Left kidney (tissue), 1 donor: ENCODE measurements at regions not wholly inside any gene's neighbourhood (a gene's known extent, or its start where the extent isn't known, plus 50 kb on each side); places are given as distances from the start of the nearest gene placed in this dataset.
"Not testable (repeated sequence)": the region's sequence is repeated elsewhere in the genome, so short reads cannot be mapped to it uniquely, and the experiment has no call there.

Experiments used
- DNase-seq: peaks from one replicate; pipeline ENCODE4 v3.0.0-alpha.2; 2013

DNA sequence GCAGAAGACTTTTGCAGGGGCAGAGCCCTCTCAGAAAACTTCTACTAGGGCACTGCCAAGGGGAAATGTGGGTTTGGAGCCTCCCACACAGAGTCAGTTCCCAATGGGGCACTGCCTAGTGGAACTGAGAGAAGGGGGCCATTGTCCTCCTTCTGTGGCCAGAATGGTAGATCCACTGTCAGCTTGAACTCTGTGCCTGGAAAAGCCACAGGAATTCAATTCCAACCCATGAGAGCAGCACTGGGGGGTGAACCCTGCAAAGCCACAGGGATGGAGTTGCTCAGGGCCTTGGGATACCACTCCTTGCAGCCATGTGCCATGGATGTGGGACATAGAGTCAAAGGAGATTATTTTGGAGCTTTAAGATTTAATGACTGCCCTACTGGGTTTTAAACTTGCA lies 262.2 kb upstream of the SEMA3C start:
- no peak for DNase-seq

DNA sequence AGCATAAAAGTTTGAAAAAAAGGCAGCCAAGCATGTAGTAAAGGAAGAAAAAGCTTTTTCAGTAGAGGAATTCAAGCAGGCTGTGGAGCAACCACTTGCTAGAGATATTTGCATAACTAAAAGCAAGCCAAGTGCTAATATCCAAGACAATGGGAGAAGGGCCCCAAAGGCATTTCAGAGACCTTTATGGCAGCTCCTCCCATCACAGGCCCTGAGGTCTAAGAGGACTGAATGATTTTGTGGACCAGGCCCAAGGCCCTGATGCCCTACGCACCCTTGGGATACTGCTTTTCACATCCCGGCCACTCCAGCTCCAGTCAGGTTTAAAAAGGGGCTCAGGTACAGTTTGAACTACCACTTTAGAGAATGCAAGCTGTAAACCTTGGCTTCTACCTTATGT lies 261.7 kb upstream of the SEMA3C start:
- no peak for DNase-seq

DNA sequence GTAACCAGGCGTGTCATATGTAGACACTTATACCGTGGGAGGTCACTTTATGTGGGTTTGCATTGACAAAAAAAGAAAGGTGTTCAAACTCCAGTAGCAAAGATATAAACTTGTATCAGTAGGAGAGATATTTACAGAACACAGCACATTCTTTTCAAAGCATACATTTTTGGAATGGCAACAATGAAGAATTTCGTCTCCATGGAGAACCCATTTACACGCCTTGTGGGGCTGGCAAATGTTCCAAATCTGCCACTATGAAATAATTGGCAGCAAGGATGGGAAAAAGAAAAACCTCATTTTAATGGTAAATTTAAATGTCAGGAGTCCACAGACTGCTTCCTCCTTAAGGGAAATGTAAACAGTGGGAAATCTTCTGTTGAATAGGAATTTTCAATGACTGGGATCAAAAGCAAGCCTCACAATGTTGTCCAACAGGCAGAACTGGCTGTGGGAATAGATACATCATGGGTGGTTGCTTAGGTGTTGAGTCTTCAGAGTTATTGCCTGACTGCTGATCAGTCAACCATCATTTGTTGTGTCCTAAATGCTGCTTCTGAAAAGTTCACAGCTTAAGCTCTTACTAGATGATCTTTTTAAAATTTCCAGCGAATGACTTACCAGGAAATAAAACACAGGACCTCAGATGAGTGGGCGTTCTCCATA lies 256.6 kb upstream of the SEMA3C start:
- no peak for DNase-seq

DNA sequence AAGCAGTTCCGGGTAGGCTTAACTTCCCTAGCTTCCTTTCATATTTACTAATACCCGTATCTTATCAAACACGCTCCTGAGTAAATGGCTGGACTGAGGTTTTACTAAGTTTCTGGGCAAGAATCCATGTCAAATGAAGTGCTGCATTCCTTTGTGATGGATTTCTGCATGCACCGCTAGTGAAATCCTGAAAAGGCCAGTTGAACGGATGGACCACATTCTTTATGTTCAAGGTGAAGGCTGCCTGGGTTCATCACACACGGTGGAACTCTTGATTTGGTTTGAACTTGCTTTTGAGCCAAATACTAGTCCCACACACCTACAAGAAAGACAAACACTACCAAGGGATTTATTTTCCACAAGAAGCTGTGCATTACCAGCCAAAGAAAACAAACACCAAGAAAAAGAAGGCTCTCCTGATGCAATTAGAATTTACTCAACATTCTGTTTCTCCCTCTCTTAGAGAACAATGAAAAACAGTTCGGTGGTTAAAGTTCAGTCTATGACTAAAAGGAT lies 255.0 kb upstream of the SEMA3C start:
- no peak for DNase-seq

DNA sequence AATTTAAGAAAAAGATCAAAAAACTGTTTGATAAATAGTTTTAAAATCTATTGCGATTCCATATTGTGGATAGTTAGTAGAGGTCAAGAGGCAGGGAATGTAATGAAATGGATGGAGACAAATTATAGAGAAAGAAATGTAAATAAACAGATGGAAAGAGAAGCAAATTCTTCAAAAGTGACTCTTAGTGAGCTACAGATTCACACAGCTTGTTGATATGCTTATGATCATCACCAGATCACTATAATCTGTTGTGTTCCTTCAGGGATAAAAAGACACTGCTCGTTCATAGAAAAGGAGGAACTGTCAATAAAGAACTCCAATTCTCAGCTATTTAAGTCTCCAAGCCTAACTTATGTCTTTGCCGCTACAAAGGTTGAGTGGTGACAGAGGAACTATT lies 251.4 kb upstream of the SEMA3C start:
- no peak for DNase-seq

DNA sequence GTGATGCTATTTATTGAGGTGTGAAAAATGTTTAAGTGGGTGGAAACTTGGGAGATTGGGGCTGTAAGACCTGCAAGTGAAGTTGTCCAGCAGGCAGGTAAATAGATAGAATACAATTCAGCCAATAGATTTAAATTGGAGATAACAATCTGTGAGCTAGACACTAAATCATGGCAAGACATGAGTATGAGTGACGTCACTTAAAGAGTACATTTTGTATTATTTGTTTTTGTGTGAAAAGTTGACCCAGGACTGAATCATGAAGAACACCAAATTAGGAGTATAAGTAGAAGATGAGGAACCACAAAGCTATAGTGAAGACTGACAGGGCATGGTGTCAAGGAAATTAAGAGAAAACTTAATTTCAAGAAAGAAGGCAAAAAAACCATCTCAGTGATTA lies 249.1 kb upstream of the SEMA3C start:
- no peak for DNase-seq

DNA sequence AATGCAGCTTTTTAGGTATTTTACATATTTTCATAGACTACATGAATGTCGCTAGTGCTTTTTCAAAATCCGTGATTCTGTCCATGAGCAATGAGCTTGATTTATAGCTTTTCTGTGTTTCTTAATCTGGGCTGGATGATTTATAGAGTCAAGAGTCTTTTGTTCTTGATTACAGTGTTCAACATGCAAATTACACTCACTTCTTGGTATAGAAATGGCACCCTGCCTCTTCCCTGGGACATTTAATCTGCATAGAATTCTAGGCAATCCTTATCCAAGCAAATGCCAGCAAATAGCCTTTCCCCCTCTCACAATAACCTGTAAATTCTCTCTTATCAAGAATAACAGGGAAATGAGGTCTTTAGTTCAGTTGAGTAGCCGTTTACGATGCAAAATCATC lies 246.2 kb upstream of the SEMA3C start:
- DNase-seq, result no peak

DNA sequence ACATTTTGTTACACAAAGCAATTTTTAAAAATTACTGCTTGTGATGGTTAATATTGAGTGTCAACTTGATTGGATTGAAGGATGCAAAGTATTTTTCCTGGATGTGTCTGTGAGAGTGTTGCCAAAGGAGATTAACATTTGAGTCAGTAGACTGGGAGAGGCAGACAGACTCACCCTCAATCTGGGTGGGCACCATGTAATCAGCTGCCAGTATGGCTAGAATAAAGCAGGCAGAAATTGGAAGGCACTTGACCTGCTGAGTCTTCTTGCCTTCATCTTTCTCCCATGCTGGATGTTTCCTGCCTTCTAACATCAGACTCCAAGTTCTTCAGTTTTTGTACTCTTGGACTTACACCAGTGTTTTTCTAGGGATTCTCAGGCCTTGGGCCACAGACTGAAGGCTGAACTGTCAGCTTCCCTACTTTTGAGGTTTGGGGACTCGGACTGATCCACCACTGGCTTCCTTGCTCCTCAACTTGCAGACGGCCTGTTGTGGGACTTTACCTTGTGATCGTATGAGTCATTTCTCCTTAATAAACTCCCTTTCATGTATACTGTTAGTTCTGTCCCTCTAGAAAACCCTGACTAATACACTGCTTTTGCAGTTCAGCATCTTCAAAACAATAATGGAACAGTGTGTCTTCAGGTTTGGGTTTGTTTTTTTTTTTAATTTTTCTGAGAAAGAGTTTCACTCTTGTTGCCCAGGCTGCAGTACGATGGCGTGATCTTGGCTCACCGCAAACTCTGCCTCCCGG lies 244.1 kb upstream of the SEMA3C start:
- no peak for DNase-seq

DNA sequence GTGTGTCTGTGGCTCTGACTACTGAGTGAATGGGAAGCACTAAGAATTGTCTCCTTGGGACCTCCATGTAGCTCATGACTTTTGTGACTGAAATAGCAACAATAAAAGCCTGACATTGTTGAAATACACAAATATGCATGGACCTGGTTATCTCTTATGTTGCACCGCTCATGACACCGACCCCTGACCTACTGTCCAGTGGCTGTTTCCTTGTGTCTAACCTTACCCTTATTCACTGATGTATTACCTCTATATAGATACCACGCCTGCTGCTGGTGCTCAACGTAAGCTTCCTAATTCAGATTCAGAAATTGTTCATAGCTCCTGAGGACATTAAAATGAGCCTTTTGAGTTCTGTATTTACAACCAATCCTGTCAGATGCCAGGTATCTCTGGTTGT lies 243.4 kb upstream of the SEMA3C start:
- DNase-seq, result no peak

DNA sequence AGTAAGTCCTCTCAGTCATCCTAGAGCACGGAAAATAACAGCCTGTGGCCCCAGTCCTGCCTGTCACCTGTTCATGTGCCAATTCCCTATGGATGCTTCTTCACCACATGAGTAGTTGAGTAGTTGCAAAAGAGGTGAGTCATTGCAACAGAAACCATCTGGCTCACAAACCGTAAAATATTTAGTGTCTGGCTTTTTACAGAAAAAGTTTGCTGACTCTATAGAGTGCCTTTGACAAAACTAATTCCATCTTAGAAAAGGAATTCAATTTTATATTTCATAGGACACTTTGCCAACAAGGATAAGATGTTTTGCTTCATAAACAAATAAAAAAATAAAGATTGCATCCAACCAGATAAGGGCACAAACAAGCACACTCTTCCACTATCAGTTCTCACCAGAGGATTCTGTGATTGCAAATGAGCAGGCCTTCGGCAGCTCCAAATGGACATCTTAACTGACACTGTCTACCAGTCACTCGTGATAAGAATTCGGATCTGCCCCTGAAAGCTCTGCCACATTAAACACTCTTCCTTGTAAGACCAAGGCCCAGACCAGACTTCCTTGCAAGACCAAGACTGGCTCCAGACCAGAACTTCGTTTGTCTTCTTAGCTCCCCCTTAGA lies 242.7 kb upstream of the SEMA3C start:
- DNase-seq, result no peak

DNA sequence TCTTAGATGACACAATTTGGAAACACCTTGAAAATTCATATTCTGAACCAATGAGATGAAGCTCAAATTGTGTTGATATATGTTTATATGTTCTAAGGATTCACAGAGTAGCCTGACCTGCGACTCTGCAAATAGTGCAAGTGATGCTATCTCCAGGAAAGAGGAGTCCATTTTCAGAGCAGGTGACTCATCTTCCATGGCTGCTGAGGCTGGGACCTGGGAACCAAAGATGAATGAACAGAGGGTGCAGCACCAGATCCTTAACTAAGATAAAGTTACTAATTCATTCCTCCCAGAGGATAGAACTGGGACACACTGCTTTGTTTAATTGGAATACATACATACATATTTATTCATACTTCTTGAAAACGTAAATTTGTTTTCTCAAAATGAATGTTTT lies 240.6 kb upstream of the SEMA3C start:
- DNase-seq, result no peak

DNA sequence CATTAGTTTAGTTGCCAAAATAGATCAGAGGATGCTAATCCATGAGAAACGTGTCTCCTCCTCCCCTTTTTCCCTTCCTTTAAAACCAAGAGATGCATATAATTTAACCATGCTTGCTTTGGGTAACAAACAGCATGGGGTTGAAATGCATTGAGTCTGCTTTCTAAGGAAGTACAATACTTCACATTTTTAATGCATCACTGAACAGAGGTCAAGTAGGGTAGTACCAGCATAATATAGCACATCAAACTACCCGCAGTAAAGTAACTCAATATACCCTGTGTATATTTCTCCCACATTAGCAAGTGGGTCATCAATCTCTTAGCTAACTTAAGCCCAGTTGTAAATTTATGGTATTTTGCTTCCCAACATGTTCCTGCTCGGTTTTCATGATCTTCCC lies 239.3 kb upstream of the SEMA3C start:
- peak; percentile 39 for DNase-seq

DNA sequence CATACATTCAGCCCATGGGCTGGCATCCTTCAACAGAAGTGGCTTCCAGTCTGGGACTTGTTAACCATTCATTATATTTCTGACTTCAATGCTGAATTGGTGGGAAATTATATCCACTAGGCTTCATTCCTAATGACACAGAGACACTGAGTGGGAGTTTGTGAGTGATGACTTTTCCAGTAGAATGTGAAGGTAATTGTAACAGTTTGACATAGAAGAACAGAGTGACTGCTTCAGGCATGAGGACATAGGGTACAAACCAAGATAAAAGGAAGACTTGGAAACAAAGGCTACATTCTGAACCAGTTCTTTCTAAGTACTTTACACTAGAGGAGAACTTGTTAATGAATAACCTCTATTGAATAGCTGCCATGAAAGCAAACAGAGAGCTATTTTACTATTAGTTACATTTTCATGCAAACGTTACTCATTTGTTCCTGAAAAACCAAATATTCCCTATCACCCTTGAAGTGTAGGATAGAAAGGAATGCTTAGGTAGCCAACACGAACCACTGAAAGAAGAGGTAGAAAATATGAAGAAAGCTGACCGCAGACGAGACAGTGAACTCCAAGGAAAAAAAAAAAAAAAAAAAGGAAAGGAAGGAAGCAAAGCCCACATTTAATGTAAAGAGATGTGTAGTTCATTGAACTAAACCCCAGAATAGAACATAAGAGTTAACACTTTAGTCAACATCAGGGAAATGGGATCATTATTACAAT lies 237.0 kb upstream of the SEMA3C start:
- peak; percentile 39 for DNase-seq

DNA sequence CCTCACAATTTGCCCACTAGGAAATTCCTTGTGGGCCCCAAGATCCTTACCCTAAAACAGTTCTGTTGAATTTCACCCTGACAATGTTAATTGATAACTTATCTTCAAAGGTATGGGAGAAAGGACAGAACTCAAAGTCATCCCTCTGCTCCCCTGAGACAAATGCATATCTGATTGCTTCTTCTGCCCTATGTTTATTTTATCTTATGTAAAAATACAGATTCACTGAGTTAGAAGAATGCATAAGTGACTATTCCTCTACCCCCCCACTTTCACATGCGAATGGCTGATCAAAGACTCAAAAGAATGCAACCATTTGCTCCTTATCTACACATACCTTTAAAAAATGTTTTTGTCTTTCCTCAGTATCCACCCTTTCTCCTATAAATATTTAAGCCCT lies 235.7 kb upstream of the SEMA3C start:
- no peak for DNase-seq

DNA sequence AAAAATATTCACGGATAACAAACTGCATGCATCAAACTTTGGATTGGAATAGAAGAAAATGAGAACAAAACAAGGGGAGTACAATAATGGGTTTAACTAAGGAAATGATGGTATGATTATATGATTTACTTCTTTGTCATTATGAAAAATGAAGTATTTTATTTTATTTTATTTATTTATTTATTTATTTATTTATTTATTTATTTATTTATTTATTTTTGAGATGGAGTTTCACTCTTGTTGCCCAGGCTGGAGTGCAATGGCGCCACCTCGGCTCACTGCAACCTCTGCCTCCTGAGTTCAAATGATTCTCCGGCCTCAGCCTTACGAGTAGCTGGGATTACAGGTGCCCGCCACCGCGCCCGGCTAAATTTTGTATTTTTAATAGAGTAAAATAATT lies 234.1 kb upstream of the SEMA3C start:
- DNase-seq, result not testable (repeated sequence)

DNA sequence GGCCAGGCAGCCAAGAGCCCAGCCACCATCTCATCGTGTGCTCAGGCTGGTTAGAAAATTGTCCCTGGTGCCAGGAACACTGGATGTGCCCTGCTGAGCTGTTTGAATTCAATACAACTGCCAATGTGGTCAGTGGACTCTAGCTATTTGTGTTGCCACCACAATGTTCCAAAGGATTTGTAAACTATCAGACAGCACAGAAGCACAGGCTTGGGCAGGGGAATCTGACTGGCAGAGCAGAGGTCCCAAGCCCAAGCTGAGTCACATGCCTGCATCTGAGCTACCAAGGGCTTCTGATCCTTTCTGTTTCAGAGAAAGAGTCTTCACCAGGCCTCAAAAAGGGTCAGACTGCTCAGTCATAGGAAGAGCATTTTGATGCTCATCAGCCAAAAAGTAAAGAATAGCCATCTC lies 232.1 kb upstream of the SEMA3C start:
- DNase-seq, result no peak

DNA sequence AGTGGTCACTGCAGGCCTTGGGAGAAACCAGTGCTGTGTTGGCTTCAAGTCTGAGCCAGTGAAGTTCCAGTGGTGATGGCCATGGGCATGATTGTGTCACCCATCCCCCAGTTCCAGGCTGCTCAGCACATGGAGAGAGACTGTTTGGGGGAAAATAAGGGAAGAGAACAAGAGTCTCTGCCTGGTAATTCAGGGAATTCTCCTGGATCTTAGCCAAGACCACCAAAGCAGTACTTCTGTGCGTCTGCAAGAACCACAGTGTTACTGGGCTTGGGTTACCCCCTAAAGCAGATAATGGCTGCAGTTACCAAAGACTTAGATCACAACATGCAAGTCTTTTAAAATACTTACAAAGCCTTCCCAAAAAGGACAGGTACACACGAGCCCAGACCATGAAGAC lies 225.0 kb upstream of the SEMA3C start:
- DNase-seq, result no peak

DNA sequence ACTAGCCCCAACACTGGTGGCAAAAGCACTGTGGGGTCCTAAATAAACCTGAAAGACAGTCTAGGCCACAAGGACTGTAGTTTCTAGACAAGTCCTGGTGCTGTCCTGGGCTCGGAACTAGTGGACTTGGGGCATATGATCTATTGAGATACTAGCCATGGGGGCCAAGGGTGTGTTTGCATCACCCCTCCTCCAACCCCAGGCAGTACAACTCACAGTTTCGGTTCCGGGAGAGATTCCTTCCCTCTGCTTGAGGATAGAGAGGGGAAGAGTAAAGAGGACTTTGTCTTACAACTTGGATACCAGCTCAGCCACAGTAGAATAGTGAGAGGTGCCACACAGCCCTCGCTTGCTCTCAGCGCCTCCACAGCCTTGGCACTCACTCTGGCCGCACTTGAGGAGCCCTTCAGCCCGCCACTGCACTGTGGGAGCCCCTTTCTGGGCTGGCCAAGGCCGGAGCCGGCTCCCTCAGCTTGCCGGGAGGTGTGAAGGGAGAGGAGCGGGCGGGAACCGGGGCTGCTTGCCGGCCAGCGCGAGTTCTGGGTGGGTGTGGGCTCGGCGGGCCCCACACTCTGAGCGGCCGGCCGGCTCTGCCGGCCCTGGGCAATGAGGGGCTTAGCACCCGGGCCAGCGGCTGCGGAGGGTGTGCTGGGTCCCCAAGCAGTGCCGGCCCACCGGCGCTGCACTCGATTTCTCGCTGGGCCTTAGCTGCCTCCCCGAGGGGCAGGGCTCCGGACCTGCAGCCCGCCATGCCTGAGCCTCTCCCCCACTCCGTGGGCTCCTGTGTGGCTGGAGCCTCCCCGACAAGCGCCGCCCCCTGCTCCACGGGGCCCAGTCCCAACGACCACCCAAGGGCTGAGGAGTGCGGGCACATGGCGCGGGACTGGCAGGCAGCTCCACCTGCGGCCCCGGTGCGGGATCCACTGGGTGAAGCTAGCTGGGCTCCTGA lies 222.7 kb upstream of the SEMA3C start:
- DNase-seq, result not testable (repeated sequence)

DNA sequence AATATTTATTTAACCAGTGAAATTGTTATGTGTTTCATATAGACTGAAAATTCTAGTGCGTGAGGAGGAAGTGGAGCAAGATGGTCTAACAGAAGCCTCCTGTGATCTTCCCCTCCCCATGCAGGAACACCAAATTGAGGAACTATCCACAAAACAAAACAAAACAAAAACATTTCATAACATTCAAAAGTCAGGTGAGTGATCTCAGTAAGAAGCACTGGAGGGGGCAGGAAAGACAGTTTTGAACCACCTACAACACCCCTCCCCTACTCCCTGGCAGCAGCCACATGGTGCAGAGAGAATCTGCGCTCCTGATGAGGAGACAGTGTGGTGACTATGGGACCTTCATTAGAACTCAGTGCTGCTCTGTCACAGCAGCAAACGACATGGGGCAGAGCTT lies 221.9 kb upstream of the SEMA3C start:
- no peak for DNase-seq

DNA sequence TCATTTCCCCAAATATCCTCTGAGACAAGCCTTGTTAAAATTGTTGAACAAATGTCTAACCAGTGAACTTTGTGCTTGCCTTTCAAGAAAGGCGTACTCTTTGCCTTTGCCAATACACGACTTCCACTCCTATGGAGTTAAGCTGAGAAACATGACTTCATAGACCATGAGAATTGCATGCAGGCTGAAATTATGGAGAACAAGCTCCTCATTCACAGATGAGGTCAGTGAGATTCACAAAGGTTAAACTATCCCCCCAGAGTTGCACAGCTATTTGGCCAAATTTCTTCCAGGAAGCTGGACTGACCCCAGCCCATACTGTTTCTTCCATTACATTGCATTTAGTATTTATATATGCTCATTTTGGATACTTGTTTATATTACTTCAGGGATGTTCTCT lies 221.4 kb upstream of the SEMA3C start:
- no peak for DNase-seq

DNA sequence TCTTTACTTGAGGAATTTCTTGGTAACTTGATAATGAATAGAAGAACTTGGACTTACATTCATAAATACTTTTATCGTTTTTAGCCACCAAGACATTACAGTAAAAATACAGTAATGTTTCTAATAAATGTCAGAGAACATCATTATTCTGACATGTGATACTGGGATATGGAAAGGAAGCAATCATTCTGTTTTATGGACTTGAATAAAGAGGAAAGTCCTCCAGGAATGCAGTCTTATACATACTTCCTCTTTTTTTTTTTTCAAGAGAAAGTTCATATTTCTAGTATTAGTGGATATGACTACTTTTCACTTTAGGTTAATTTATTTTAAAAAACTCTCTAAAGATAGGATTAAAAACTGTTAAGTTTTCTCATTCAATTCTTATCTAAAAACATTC lies 220.0 kb upstream of the SEMA3C start:
- no peak for DNase-seq

DNA sequence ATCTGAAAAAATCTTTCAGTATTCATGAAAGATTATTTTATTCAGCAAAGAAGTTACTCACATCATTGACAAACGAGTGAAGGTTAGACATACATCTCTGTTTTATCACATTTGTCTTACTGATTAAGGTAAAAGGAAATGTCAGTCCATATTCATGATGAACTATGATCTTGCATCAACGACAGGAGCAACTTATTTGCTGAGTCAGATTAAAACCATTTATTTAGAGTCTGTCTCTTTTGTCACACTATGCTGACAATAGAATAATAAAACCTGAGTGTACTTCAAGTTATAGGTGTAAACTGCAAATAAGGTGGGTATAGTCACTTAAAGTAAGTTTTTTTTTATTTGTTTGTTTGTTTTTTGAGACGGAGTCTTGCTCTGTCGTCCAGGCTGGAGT lies 216.5 kb upstream of the SEMA3C start:
- no peak for DNase-seq
